AG04450 (cell line): ENCODE measurements at regions not wholly inside any gene's neighbourhood (a gene's known extent, or its start where the extent isn't known, plus 50 kb on each side); places are given as distances from the start of the nearest gene placed in this dataset.
"Not testable (repeated sequence)": the region's sequence is repeated elsewhere in the genome, so short reads cannot be mapped to it uniquely, and the experiment has no call there.

Experiments
- CTCF ChIA-PET: fragments of 300-600, 350-600 bp; formaldehyde crosslinking; extraction: SDS; loops from one replicate; lab custom pipeline; 2022; ENCODE audit warnings: antibody characterized with exemption, inconsistent platforms; lab: Charles Lee
- POLR2A ChIA-PET: fragments of 350-600 bp; formaldehyde crosslinking; extraction: SDS; loops from one replicate; lab custom pipeline; 2021; ENCODE audit warnings: antibody characterized with exemption, inconsistent platforms; lab: Yijun Ruan, JAX
- DNase-seq: peaks from one replicate; pipeline ENCODE4 v3.0.0-alpha.2; 2011; ENCODE audit warnings: low read depth, low spot score
- H3K27ac ChIP-seq: one replicate; pipeline ENCODE4 v1.5.1; 2012; ENCODE audit warnings: low read depth, low read length, control low read depth
- H3K27me3 ChIP-seq: one replicate; pipeline ENCODE4 v1.6.0; 2012; ENCODE audit warnings: low read length; ENCODE audit not compliant: control insufficient read depth, insufficient read depth
- H3K4me3 ChIP-seq: 2 replicates; pipeline ENCODE4 v1.5.1; 2011; ENCODE audit warnings: mild to moderate bottlenecking, low read depth, low read length, control low read depth
- H3K9me3 ChIP-seq: 2 replicates; pipeline ENCODE4 v1.5.1; 2012; ENCODE audit warnings: low read length; ENCODE audit not compliant: control insufficient read depth, insufficient read depth
- TF ChIP-seq, protein P1 (sequence below): IDR thresholded peaks from 2 replicates; pipeline ENCODE4 v1.5.1; 2011; ENCODE audit warnings: low read depth, low read length, control low read depth, inconsistent platforms

DNA sequence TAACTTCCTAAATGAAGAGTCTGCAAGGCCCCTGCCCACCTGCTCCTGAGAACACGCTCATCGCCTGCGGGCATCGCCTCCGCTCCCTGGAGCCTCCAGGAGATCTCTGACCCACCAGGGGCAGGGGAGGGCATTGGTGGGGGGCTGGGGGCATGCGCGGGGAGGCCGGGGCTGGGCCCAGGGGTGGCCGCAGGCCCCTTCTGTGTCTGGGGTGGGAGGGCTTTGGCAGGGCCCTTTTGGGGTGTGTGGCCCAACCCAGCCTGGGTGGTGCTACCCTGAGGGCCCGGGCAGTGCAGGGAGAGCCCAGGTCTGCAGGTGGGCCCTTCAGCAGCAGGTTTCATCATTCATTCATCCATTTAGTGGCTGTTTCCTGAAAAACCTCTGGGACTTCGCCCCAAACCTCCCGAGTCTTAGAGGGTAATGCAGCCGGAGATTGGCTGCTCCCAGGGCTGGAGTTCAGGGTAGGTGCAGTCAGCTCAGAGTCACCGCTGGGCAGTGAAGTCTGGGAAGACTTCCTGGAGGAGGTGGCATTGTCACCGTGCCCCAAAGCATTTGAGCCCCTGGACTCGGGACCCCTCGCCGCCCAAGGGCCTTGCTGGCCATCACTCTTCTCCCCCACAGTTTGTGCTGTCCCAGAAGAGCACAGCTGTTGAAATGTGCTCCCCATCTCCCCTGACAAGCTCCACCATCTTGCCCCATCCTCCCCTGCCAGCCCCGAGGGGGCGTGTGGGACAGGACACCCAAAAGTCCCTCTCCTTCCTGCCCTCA is 255.1 kb downstream of the PARP8 start:
- H3K27ac ChIP-seq: no peak overlapping the region
- DNase-seq: no peak
- no peak overlapping the region for H3K4me3 ChIP-seq
- H3K9me3 ChIP-seq: peaks cover 23% of the 10 kb centered on the region; the same call in 1 of the 2 replicates
- POLR2A ChIA-PET: no interaction called here
- H3K27me3 ChIP-seq: no peaks in the 10 kb centered on the region
- CTCF ChIA-PET: no interaction called here
- TF ChIP-seq, protein P1, sequence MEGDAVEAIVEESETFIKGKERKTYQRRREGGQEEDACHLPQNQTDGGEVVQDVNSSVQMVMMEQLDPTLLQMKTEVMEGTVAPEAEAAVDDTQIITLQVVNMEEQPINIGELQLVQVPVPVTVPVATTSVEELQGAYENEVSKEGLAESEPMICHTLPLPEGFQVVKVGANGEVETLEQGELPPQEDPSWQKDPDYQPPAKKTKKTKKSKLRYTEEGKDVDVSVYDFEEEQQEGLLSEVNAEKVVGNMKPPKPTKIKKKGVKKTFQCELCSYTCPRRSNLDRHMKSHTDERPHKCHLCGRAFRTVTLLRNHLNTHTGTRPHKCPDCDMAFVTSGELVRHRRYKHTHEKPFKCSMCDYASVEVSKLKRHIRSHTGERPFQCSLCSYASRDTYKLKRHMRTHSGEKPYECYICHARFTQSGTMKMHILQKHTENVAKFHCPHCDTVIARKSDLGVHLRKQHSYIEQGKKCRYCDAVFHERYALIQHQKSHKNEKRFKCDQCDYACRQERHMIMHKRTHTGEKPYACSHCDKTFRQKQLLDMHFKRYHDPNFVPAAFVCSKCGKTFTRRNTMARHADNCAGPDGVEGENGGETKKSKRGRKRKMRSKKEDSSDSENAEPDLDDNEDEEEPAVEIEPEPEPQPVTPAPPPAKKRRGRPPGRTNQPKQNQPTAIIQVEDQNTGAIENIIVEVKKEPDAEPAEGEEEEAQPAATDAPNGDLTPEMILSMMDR: no peak

DNA sequence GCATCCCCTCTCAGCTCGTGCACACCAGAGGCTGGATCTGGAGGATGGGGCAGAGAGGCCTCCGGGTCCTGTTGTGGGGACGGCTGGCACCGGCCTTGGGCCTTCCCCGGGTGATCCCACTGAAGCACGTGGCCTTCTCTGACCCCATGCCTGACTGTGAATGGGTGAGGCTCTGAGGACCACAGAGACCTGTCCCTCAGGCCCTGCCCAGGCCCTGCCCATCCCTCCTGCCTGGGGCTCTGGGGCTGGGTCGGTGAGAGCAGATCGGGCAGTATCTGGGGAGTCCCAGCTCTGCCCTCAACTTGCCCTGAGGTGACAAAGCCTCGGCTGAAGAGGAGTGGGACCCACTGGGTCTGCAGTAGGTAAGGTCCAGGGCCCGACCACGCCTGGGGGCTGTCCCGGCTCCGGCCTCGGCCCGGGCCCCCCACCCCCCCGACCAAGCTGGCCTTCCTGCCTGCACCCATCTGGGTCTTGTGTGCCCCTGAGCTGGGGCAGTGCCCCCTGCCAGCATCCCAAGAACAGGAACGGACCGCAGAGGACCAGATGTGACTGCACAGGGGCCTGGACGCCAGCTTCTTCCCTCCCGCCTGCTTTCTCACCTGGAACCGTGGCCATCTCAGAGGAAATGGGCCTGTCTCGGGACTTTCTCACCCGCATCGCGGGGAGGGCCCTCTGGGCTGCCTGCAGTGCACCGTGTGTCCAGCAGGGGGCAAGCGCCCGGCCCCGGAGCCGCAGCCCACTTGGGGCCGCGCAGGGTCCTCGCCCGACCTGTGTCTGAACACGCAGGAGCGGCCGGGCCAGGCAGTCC is 255.9 kb downstream of the PARP8 start:
- H3K9me3 ChIP-seq: peaks cover 23% of the 10 kb centered on the region; the same call in 1 of the 2 replicates
- TF ChIP-seq, protein P1: peak; percentile 47
- H3K4me3 ChIP-seq, H3K27me3 ChIP-seq, H3K27ac ChIP-seq, DNase-seq, POLR2A ChIA-PET: not testable (repeated sequence)
- CTCF ChIA-PET: interaction anchor here (0.8 kb wide), 1 partner anchor 41 kb away, joined by 3 read pairs; no protein-coding TSS in a partner anchor

DNA sequence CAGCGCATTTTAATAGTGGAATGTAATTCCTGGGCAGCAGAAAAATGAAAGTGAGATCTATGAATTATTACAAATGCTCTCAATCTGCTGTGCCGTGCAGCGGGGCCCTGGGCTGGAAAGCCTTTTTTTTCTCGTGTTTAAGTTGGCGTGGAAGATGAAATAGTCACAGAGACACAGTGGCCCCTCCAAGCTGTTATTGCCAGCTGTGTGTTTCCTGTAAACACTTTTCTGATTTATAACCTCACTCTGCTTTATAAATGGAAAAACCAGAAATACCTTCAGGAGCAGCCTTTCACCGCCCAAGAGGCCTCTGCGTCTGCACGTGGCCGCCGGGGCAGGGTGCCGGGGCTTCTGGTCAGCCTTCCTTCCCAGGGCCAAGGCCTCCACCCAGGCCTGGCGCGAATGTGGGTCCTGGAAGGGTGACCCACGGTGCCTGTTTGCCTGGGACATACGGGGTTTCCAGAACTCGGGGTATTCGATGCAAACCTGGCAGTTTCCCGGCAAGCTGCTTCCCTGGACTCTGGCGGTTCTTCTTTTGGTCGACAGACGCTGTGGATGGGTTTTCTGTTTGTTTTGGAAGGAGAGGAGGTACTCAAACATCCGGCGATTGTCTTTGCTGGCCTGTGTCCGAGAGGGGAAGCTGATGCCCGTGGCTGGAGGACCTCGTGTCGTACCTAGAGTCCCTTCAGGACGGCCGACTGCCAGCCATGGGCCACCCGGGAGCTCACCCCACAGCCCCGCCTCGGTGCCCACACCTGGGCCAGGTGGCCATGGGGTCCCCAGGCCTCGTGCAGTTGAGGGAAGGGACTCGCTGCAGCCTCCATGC is 256.7 kb downstream of the PARP8 start:
- H3K4me3 ChIP-seq: no peak overlapping the region
- CTCF ChIA-PET: interaction anchor here (0.6 to 0.9 kb wide), 3 partner anchors 37 to 1084 kb away, joined by 3 read pairs; no protein-coding TSS in a partner anchor
- POLR2A ChIA-PET: no interaction called here

DNA sequence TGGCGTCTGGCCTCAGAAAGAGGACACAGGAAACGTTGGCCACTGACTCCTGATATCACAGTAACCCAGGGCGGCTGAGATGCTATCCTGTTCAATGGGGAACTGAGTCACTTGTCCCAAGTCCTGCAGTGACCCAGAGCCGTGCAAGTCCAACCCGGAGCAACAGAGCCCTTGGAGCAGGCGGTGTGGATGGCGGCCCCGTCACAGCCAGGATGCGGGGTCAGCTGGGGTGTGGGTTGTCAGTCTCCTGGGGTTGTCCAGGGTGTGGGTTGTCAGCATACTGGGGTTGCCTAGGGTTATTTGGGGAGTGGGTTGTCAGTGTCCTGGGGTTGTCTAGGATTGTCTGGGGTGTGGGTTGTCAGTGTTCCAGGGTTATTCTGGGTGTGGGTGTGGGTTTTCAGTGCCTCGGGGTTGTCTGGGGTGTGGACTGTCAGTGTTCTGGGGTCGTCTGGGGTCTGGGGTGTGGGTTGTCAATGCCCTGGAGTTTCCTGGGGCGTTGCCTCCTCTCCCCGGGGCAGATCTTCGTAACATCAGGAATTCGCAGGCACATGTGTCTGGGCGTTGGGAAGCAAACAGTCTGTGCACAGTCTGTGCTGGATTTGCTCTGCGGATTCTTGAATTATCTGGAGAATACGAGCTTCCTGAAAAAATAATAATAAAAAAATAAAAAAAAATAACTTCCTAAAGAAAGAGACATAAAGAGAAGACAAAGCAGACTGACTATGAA is 257.5 kb downstream of the PARP8 start:
- ChIA-PET POLR2A (no interaction called here), CTCF (interaction anchor here (0.9 kb wide), 1 partner anchor 1084 kb away, joined by 3 read pairs; no protein-coding TSS in a partner anchor)
- DNase-seq: no peak
- Histone ChIP-seq H3K27ac (no peak overlapping the region), H3K27me3 (no peaks in the 10 kb centered on the region), H3K4me3 (no peak overlapping the region), H3K9me3 (peaks cover 23% of the 10 kb centered on the region; the same call in 1 of the 2 replicates)
- TF ChIP-seq, protein P1: no peak

More for the DNA sequence above, 256.7 kb downstream of the PARP8 start:
- no peak for DNase-seq
- TF ChIP-seq, protein P1: no peak
- H3K9me3 ChIP-seq: peaks cover 23% of the 10 kb centered on the region; the same call in 1 of the 2 replicates
- no peak overlapping the region for H3K27ac ChIP-seq
- H3K27me3 ChIP-seq: no peaks in the 10 kb centered on the region
